ENCODE measurements at regions not wholly inside any gene's neighbourhood (a gene's known extent, or its start where the extent isn't known, plus 50 kb on each side); places are given as distances from the start of the nearest gene placed in this dataset.

DNA sequence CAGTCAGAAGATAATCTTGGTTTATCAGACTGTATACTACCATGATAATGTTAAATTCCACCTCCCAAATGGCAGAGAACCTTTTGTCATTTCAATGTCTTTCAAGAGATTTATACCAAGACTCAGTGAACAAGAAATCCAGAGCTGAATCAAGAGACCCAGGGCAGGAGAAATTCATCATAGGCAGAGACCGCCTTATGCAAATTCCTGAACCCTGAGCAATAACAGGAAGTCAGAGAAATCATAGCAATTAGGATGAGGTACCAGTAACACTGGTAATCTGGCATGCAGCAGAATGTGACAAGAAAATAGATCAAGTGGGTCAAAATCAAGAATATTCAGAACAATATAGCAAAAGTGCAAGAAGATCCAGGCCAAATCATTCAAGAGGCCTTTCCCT lies 412.4 kb upstream of the LRATD1 start:
- ChIA-PET SMC1A (ENCODE audit: uncharacterized antibody, unreplicated experiment) (interaction anchor here (0.8 to 1.1 kb wide), 2 partner anchors 8 to 16 kb away, joined by 3 read pairs; no protein-coding TSS in a partner anchor), POLR2A (no interaction called here), RAD21 (ENCODE audit: unreplicated experiment) (no interaction called here), CTCF (interaction anchor here (0.6 kb wide), 1 partner anchor 113 kb away, joined by 4 read pairs; no protein-coding TSS in a partner anchor)
- Histone ChIP-seq H3K27ac (ENCODE audit: control insufficient read depth, insufficient read depth) (no peak overlapping the region), H3K9me3 (replicated peaks; ENCODE audit: control insufficient read depth, insufficient read depth, low read length) (no peaks in the 10 kb centered on the region), H3K79me2 (ENCODE audit: control insufficient read depth, insufficient read depth, low read length) (no peaks in the 10 kb centered on the region), H2AFZ (ENCODE audit: control insufficient read depth, low read depth, low read length) (no peak overlapping the region), H3K27me3 (replicated peaks in 1 of 2; ENCODE audit: control insufficient read depth in 2 of 2, insufficient read depth in 2 of 2, low read length in 1 of 2) (no peaks in the 10 kb centered on the region), H3K4me3 (no peak overlapping the region), H3K9ac (ENCODE audit: control insufficient read depth, insufficient read depth, low read length) (no peak overlapping the region), H3K36me3 (ENCODE audit: control insufficient read depth in 2 of 2, insufficient read depth in 2 of 2, low read length in 1 of 2) (no peaks in the 10 kb centered on the region), H4K20me1 (ENCODE audit: control insufficient read depth, insufficient read depth) (no peaks in the 10 kb centered on the region), H3K4me1 (ENCODE audit: control insufficient read depth, insufficient read depth, low read length) (no peaks in the 10 kb centered on the region), H3K4me2 (ENCODE audit: control insufficient read depth, insufficient read depth) (no peak overlapping the region)
- ATAC-seq (no peak), FAIRE-seq (no peak), DNase-seq (ENCODE audit: low read depth, low spot score) (no peak)
- 57% methylated on average over 1 of the region's 1 CpG for WGBS (ENCODE audit: insufficient coverage, insufficient replicate concordance, low lambda C conversion rate, missing lambda C conversion rate)
- TF ChIP-seq JUNB (IDR thresholded peaks at IDR 0.05) (no peak), IRF4 (IDR thresholded peaks at IDR 0.05; ENCODE audit: low read depth, low read length) (no peak), POU2F2 (IDR thresholded peaks at IDR 0.05; ENCODE audit: borderline replicate concordance, low read depth, low read length) (no peak), CBX3 (IDR thresholded peaks at IDR 0.05; ENCODE audit: borderline replicate concordance, low read depth) (no peak), RB1 (IDR thresholded peaks at IDR 0.05; ENCODE audit: borderline replicate concordance) (no peak), ZNF622 (IDR thresholded peaks at IDR 0.05) (no peak), POLR2AphosphoS2 (IDR thresholded peaks at IDR 0.05; ENCODE audit: low read depth, low read length) (no peak), ZZZ3 (IDR thresholded peaks at IDR 0.05; ENCODE audit: control insufficient read depth, insufficient read length, low read depth) (no peak), POLR2AphosphoS5 (IDR thresholded peaks at IDR 0.05; ENCODE audit: low read length) (no peak), GATAD2B (conservative IDR thresholded peaks at IDR 0.05; ENCODE audit: low read depth) (no peak), HDAC2 (IDR thresholded peaks at IDR 0.05) (no peak), GABPA (IDR thresholded peaks at IDR 0.05; ENCODE audit: low read depth) (no peak), IKZF1 (conservative IDR thresholded peaks at IDR 0.05) (no peak), ZNF24 (IDR thresholded peaks at IDR 0.05) (no peak)
- TF ChIP-seq, protein P1, sequence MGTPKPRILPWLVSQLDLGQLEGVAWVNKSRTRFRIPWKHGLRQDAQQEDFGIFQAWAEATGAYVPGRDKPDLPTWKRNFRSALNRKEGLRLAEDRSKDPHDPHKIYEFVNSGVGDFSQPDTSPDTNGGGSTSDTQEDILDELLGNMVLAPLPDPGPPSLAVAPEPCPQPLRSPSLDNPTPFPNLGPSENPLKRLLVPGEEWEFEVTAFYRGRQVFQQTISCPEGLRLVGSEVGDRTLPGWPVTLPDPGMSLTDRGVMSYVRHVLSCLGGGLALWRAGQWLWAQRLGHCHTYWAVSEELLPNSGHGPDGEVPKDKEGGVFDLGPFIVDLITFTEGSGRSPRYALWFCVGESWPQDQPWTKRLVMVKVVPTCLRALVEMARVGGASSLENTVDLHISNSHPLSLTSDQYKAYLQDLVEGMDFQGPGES (IDR thresholded peaks at IDR 0.05) = no peak
- TF ChIP-seq, protein P2, sequence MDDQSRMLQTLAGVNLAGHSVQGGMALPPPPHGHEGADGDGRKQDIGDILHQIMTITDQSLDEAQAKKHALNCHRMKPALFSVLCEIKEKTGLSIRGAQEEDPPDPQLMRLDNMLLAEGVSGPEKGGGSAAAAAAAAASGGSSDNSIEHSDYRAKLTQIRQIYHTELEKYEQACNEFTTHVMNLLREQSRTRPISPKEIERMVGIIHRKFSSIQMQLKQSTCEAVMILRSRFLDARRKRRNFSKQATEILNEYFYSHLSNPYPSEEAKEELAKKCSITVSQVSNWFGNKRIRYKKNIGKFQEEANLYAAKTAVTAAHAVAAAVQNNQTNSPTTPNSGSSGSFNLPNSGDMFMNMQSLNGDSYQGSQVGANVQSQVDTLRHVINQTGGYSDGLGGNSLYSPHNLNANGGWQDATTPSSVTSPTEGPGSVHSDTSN (IDR thresholded peaks at IDR 0.05; ENCODE audit: insufficient replicate concordance, low read depth, low read length) = no peak
- TF ChIP-seq, protein P3, sequence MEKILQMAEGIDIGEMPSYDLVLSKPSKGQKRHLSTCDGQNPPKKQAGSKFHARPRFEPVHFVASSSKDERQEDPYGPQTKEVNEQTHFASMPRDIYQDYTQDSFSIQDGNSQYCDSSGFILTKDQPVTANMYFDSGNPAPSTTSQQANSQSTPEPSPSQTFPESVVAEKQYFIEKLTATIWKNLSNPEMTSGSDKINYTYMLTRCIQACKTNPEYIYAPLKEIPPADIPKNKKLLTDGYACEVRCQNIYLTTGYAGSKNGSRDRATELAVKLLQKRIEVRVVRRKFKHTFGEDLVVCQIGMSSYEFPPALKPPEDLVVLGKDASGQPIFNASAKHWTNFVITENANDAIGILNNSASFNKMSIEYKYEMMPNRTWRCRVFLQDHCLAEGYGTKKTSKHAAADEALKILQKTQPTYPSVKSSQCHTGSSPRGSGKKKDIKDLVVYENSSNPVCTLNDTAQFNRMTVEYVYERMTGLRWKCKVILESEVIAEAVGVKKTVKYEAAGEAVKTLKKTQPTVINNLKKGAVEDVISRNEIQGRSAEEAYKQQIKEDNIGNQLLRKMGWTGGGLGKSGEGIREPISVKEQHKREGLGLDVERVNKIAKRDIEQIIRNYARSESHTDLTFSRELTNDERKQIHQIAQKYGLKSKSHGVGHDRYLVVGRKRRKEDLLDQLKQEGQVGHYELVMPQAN (conservative IDR thresholded peaks at IDR 0.05) = no peak
- TF ChIP-seq, protein P4, sequence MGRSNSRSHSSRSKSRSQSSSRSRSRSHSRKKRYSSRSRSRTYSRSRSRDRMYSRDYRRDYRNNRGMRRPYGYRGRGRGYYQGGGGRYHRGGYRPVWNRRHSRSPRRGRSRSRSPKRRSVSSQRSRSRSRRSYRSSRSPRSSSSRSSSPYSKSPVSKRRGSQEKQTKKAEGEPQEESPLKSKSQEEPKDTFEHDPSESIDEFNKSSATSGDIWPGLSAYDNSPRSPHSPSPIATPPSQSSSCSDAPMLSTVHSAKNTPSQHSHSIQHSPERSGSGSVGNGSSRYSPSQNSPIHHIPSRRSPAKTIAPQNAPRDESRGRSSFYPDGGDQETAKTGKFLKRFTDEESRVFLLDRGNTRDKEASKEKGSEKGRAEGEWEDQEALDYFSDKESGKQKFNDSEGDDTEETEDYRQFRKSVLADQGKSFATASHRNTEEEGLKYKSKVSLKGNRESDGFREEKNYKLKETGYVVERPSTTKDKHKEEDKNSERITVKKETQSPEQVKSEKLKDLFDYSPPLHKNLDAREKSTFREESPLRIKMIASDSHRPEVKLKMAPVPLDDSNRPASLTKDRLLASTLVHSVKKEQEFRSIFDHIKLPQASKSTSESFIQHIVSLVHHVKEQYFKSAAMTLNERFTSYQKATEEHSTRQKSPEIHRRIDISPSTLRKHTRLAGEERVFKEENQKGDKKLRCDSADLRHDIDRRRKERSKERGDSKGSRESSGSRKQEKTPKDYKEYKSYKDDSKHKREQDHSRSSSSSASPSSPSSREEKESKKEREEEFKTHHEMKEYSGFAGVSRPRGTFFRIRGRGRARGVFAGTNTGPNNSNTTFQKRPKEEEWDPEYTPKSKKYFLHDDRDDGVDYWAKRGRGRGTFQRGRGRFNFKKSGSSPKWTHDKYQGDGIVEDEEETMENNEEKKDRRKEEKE (IDR thresholded peaks at IDR 0.05) = no peak
- intact Hi-C loops (cut with micrococcal nuclease; ENCODE audit: unreplicated experiment) = no loop called here
- no TSS peak for BruUV-seq (replicated peaks)
- in situ Hi-C loops (cut with MboI) = no loop called here
